Kidney (tissue), 13 donors: ENCODE measurements at regions not wholly inside any gene's neighbourhood (a gene's known extent, or its start where the extent isn't known, plus 50 kb on each side); places are given as distances from the start of the nearest gene placed in this dataset.

Experiments
- DNase-seq, 5 donors: peaks; one replicate each; pipeline ENCODE4 v3.0.0-alpha.2; 2013 to 2020
- FAIRE-seq: peaks from 2 replicates; lab custom pipeline; 2012; peaks lifted over from hg19 to GRCh38; lab: Jason Lieb, UNC
- H3K27ac ChIP-seq, 2 donors: one replicate each; pipeline ENCODE4 v1.7.0; 2013; ENCODE audit warnings: low read depth in 2 of 2, low read length in 2 of 2, inconsistent platforms in 1 of 2
- H3K27me3 ChIP-seq: one replicate; pipeline ENCODE4 v1.7.1; 2013; ENCODE audit warnings: low read length, inconsistent platforms; ENCODE audit not compliant: control insufficient read depth, insufficient read depth
- H3K36me3 ChIP-seq, 3 donors: one replicate each; pipeline versions ENCODE4 v1.7.0 to v1.7.1; 2013; ENCODE audit warnings: low read length in 3 of 3, control low read depth in 1 of 3, inconsistent platforms in 1 of 3; ENCODE audit not compliant: insufficient read depth in 3 of 3, control insufficient read depth in 2 of 3
- H3K4me1 ChIP-seq, 3 donors: one replicate each; pipeline versions ENCODE4 v1.7.0 to v1.7.1; 2013; ENCODE audit warnings: low read length in 3 of 3, inconsistent platforms in 1 of 3, low read depth in 1 of 3; ENCODE audit not compliant: control insufficient read depth in 2 of 3, insufficient read depth in 2 of 3
- H3K4me3 ChIP-seq, 3 donors: one replicate each; pipeline versions ENCODE4 v1.7.0 to v1.8.1; 2013; ENCODE audit warnings: low read length in 3 of 3, control low read depth in 1 of 3, inconsistent platforms in 1 of 3
- H3K9ac ChIP-seq, 3 donors: one replicate each; pipeline versions ENCODE4 v1.7.0 to v1.7.1; 2013; ENCODE audit warnings: low read length in 3 of 3, control low read depth in 1 of 3, inconsistent platforms in 1 of 3
- H3K9me3 ChIP-seq, 3 donors: one replicate each; pipeline versions ENCODE4 v1.7.0 to v1.7.1; 2013; ENCODE audit warnings: low read length in 3 of 3, control low read depth in 1 of 3, inconsistent platforms in 1 of 3; ENCODE audit not compliant: control insufficient read depth in 2 of 3, insufficient read depth in 1 of 3
- CTCF ChIP-seq: IDR thresholded peaks from 3 replicates; pipeline ENCODE4 v1.5.1; 2012; ENCODE audit warnings: mild to moderate bottlenecking, moderate library complexity, borderline replicate concordance; ENCODE audit not compliant: insufficient read depth; ENCODE audit errors: extremely low read depth
- intact Hi-C: fragments of 100-400 bp; cut with DNase I; formaldehyde crosslinking; loops from one replicate; pipeline ENCODE4 v1.11.1; 2022
- donor health status: control.
- donor health status: control.
- donor health status: control.
- donor health status: control.
- donor health status: control.
- donor health status: DM: yes; HTN: yes; CAD: no.
- donor health status: Normal renal cell carcinoma (clear cell type).

- no peak for FAIRE-seq
- no peaks in the 10 kb centered on the region for H3K27me3 ChIP-seq
- intact Hi-C loops: no loop called here
- H3K4me1 ChIP-seq: no peaks in the 10 kb centered on the region
- H3K9ac ChIP-seq: no peak overlapping the region
- TF ChIP-seq CTCF: no peak
- no peaks in the 10 kb centered on the region for H3K36me3 ChIP-seq
- DNase-seq: no peak
- no peak overlapping the region for H3K27ac ChIP-seq
- no peak overlapping the region for H3K4me3 ChIP-seq
- no peaks in the 10 kb centered on the region for H3K9me3 ChIP-seq
Observed at GRCh38 chr3:102024270-102024904, 175.1 kb downstream of the NFKBIZ start.

GRCh38 chr3:102025606-102026270, 176.4 kb downstream of the NFKBIZ start:
- Histone ChIP-seq H3K27me3 (no peaks in the 10 kb centered on the region), H3K4me3 (no peak overlapping the region), H3K36me3 (no peaks in the 10 kb centered on the region), H3K4me1 (no peaks in the 10 kb centered on the region), H3K9me3 (no peaks in the 10 kb centered on the region), H3K27ac (no peak overlapping the region), H3K9ac (no peak overlapping the region)
- DNase-seq (no peak), FAIRE-seq (no peak)
- intact Hi-C loops: no loop called here
- no peak for TF ChIP-seq CTCF

GRCh38 chr3:102026656-102027055, 177.3 kb downstream of the NFKBIZ start:
- intact Hi-C loops: no loop called here
- H3K27me3 ChIP-seq: no peaks in the 10 kb centered on the region
- no peaks in the 10 kb centered on the region for H3K4me1 ChIP-seq
- DNase-seq (no peak), FAIRE-seq (no peak)
- H3K27ac ChIP-seq: no peak overlapping the region
- no peak overlapping the region for H3K4me3 ChIP-seq
- H3K9ac ChIP-seq: no peak overlapping the region
- H3K36me3 ChIP-seq: no peaks in the 10 kb centered on the region
- no peaks in the 10 kb centered on the region for H3K9me3 ChIP-seq
- TF ChIP-seq CTCF: no peak
